Neuronal stem cell (in vitro differentiated cells): ENCODE measurements at regions not wholly inside any gene's neighbourhood (a gene's known extent, or its start where the extent isn't known, plus 50 kb on each side); places are given as distances from the start of the nearest gene placed in this dataset.

Source experiments
- DNase-seq: peaks from one replicate; pipeline ENCODE4 v3.0.0-alpha.2; 2013; ENCODE audit warnings: low spot score
- H2AFZ ChIP-seq: one replicate; pipeline ENCODE4 v1.6.1; 2013; ENCODE audit warnings: mild to moderate bottlenecking, low read length, inconsistent platforms
- H2AK5ac ChIP-seq: 2 replicates; pipeline ENCODE4 v1.6.1; 2013; ENCODE audit warnings: low read depth, mild to moderate bottlenecking, inconsistent platforms, low read length, moderate library complexity, mixed read lengths
- H2BK120ac ChIP-seq: 2 replicates; pipeline ENCODE4 v1.6.1; 2013; ENCODE audit warnings: low read depth, mild to moderate bottlenecking, inconsistent platforms, low read length, moderate library complexity, mixed read lengths
- H2BK12ac ChIP-seq: one replicate; pipeline ENCODE4 v1.6.1; 2013; ENCODE audit warnings: low read length, inconsistent platforms
- H2BK15ac ChIP-seq: 2 replicates; pipeline ENCODE4 v1.6.1; 2013; ENCODE audit warnings: mild to moderate bottlenecking, low read length, inconsistent platforms, mixed read lengths
- H2BK5ac ChIP-seq: one replicate; pipeline ENCODE4 v1.6.1; 2013; ENCODE audit warnings: inconsistent platforms, mild to moderate bottlenecking, low read length, moderate library complexity
- H3K14ac ChIP-seq: one replicate; pipeline ENCODE4 v1.6.1; 2013; ENCODE audit warnings: low read length, inconsistent platforms
- H3K18ac ChIP-seq: 2 replicates; pipeline ENCODE4 v1.6.1; 2013; ENCODE audit warnings: low read length, inconsistent platforms
- H3K23ac ChIP-seq: 2 replicates; pipeline ENCODE4 v1.6.1; 2013; ENCODE audit warnings: low read depth, mild to moderate bottlenecking, mixed read lengths, low read length, inconsistent platforms; ENCODE audit not compliant: poor library complexity
- H3K27ac ChIP-seq: replicated peaks from 3 replicates; pipeline ENCODE4 v1.5.1; 2013; ENCODE audit warnings: low read length, inconsistent platforms
- H3K27me3 ChIP-seq, 3 experiments: 2 replicates each; pipeline ENCODE4 v1.6.1; 2013; ENCODE audit warnings: low read length in 3 of 3, mild to moderate bottlenecking in 2 of 3, inconsistent platforms in 1 of 3, low read depth in 1 of 3, mixed read lengths in 1 of 3, moderate library complexity in 1 of 3; ENCODE audit not compliant: control insufficient read depth in 3 of 3, insufficient read depth in 3 of 3
- H3K36me3 ChIP-seq, 2 donors: replicated peaks in 1 of 2; 2 replicates each; pipeline ENCODE4 v1.6.1; 2013; ENCODE audit warnings: low read length in 2 of 2; ENCODE audit not compliant: control insufficient read depth in 2 of 2, insufficient read depth in 2 of 2
- H3K4ac ChIP-seq: 2 replicates; pipeline ENCODE4 v1.6.1; 2013; ENCODE audit warnings: inconsistent platforms, mild to moderate bottlenecking, low read length, moderate library complexity
- H3K4me1 ChIP-seq, 2 donors: 1 replicate in 1 of 2; 2 replicates in 1 of 2; pipeline ENCODE4 v1.6.1; 2013; ENCODE audit warnings: low read length in 2 of 2, low read depth in 1 of 2; ENCODE audit not compliant: control insufficient read depth in 2 of 2, insufficient read depth in 1 of 2
- H3K4me2 ChIP-seq: one replicate; pipeline ENCODE4 v1.6.1; 2013; ENCODE audit warnings: mild to moderate bottlenecking, low read length, inconsistent platforms; ENCODE audit not compliant: insufficient read depth, poor library complexity, severe bottlenecking
- H3K4me3 ChIP-seq, 2 donors: 2 replicates each; pipeline ENCODE4 v1.5.1; 2013; ENCODE audit warnings: low read length in 2 of 2, mild to moderate bottlenecking in 2 of 2, inconsistent platforms in 1 of 2, moderate library complexity in 1 of 2
- H3K79me1 ChIP-seq: one replicate; pipeline ENCODE4 v1.6.1; 2013; ENCODE audit warnings: low read depth, mild to moderate bottlenecking, inconsistent platforms, low read length, moderate library complexity
- H3K9ac ChIP-seq: one replicate; pipeline ENCODE4 v1.6.1; 2013; ENCODE audit warnings: mild to moderate bottlenecking, low read depth, low read length, inconsistent platforms; ENCODE audit not compliant: poor library complexity
- H3K9me3 ChIP-seq, 2 donors: replicated peaks in 1 of 2; 2 replicates each; pipeline versions ENCODE3 to v1.6.1; 2013; ENCODE audit warnings: low read length in 2 of 2, mild to moderate bottlenecking in 2 of 2, inconsistent platforms in 1 of 2, low read depth in 1 of 2, mixed read lengths in 1 of 2, moderate library complexity in 1 of 2; ENCODE audit not compliant: control insufficient read depth in 2 of 2, insufficient read depth in 1 of 2
- H4K8ac ChIP-seq: one replicate; pipeline ENCODE4 v1.6.1; 2013; ENCODE audit warnings: low read depth, mild to moderate bottlenecking, inconsistent platforms, low read length, moderate library complexity
- H4K91ac ChIP-seq: one replicate; pipeline ENCODE4 v1.6.1; 2013; ENCODE audit warnings: low read length, low read depth, mild to moderate bottlenecking, inconsistent platforms; ENCODE audit not compliant: poor library complexity
- WGBS, 2 donors: extraction: QIAGEN DNeasy Blood & Tissue Kit; methylation state at CpG; one replicate each; pipeline ENCODE4 v1.1.7; 2013; ENCODE audit warnings: missing lambda C conversion rate in 2 of 2, mixed read lengths in 1 of 2; ENCODE audit not compliant: insufficient read length in 2 of 2, insufficient replicate concordance in 1 of 2; ENCODE audit errors: extremely low coverage in 2 of 2; 5-methylcytosine and 5-hydroxymethylcytosine counted together

- no peaks in the 10 kb centered on the region for H3K36me3 ChIP-seq
- H3K9ac ChIP-seq, result no peak overlapping the region
- H3K79me1 ChIP-seq, result no peaks in the 10 kb centered on the region
- H3K4me2 ChIP-seq, result no peak overlapping the region
- no peak overlapping the region for H3K18ac ChIP-seq
- no peaks in the 10 kb centered on the region for H3K4me1 ChIP-seq
- no peak overlapping the region for H3K27ac ChIP-seq
- H2BK120ac ChIP-seq, result no peak overlapping the region
- no peaks in the 10 kb centered on the region for H3K27me3 ChIP-seq
- no peak overlapping the region for H3K14ac ChIP-seq
- no peak overlapping the region for H4K91ac ChIP-seq
- no CpG with 5 or more reads among the region's 2 CpGs for WGBS, 2 donors
- H2BK12ac ChIP-seq, result no peak overlapping the region
- H3K4me3 ChIP-seq, result no peak overlapping the region
- DNase-seq, result no peak
- no peak overlapping the region for H2AFZ ChIP-seq
- H3K23ac ChIP-seq, result no peak overlapping the region
- no peak overlapping the region for H2BK5ac ChIP-seq
- no peak overlapping the region for H2BK15ac ChIP-seq
- no peak overlapping the region for H3K4ac ChIP-seq
- no peaks in the 10 kb centered on the region for H3K9me3 ChIP-seq
- H4K8ac ChIP-seq, result no peak overlapping the region
- no peak overlapping the region for H2AK5ac ChIP-seq
These were observed 161.5 kb upstream of the CDKN2B start for GRCh38 chr9:22170556-22170955.

DNA sequence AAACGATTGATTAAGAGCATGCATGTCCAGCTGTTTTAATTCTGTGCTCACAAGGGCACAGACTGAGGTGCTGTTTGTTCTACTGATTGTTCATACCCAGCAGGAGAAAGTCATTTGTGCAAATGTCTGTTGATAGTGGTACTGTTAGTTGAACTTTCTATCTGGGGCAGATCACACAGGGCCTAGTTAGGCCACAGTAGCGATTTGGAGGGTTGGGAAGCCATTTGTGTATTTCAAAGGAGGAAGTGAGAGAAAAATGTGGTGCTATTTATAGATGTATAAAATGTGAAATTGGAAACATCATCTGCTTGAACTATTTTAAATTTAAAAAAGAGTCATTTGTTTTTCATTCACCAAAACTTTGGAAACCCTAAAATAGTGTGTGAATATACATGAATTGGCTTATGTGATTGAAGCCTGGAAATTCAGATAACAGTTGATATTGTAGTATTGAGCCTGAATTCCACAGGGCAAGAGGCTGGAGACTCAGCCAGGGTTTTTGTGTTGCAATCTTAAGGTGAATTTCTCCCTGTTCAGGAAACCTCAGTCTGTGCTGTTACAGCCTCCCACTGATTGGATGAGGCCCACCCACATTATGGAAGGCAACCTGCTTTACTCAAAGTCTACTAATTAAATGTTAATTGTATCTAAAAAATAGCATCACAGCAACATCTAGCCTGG is 162.0 kb upstream of the CDKN2B start:
- no peak overlapping the region for H3K9ac ChIP-seq
- H2BK15ac ChIP-seq, result no peak overlapping the region
- H3K27ac ChIP-seq, result no peak overlapping the region
- H3K4me1 ChIP-seq, result no peaks in the 10 kb centered on the region
- no peak overlapping the region for H3K18ac ChIP-seq
- no peaks in the 10 kb centered on the region for H3K36me3 ChIP-seq
- no peak overlapping the region for H2BK120ac ChIP-seq
- H3K79me1 ChIP-seq, result no peaks in the 10 kb centered on the region
- H2BK12ac ChIP-seq, result no peak overlapping the region
- no peak overlapping the region for H4K8ac ChIP-seq
- no peak overlapping the region for H2BK5ac ChIP-seq
- WGBS, 2 donors, result no CpG with 5 or more reads among the region's 2 CpGs
- H3K4me3 ChIP-seq, result no peak overlapping the region
- no peak overlapping the region for H2AFZ ChIP-seq
- H3K4me2 ChIP-seq, result no peak overlapping the region
- H4K91ac ChIP-seq, result no peak overlapping the region
- no peak for DNase-seq
- no peak overlapping the region for H3K14ac ChIP-seq
- H3K9me3 ChIP-seq, result no peaks in the 10 kb centered on the region
- no peak overlapping the region for H3K4ac ChIP-seq
- H3K23ac ChIP-seq, result no peak overlapping the region
- H2AK5ac ChIP-seq, result no peak overlapping the region
- H3K27me3 ChIP-seq, result no peaks in the 10 kb centered on the region

DNA sequence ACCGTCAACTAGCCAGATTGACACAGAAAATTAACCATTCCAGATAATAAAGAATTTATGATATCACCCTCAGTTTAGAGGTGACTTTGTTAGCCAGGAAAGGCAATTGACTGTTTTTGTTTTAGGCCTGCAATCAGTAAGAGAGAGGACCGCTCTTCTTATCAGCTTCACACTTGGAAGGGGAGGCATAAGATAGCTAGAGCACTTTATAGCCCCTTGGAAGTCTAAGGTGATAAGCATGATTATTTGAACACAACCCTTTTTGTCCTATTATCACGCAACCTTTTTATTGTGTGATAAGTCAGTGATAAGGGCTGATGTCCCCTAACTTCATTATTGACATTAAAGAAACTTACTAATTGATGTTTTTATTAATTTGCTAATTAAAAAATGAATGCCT is 162.6 kb upstream of the CDKN2B start:
- Histone ChIP-seq H3K4me1 (no peaks in the 10 kb centered on the region), H2AFZ (no peak overlapping the region), H3K9ac (no peak overlapping the region), H2BK120ac (no peak overlapping the region), H2BK15ac (no peak overlapping the region), H2BK12ac (no peak overlapping the region), H3K36me3 (no peaks in the 10 kb centered on the region), H3K18ac (no peak overlapping the region), H2AK5ac (no peak overlapping the region), H3K4ac (no peak overlapping the region), H3K4me3 (no peak overlapping the region), H3K79me1 (no peaks in the 10 kb centered on the region), H4K8ac (no peak overlapping the region), H3K14ac (no peak overlapping the region), H3K27me3 (no peaks in the 10 kb centered on the region), H3K4me2 (no peak overlapping the region), H2BK5ac (no peak overlapping the region), H3K23ac (no peak overlapping the region), H4K91ac (no peak overlapping the region), H3K27ac (no peak overlapping the region), H3K9me3 (peaks cover 0 to 2% of the 10 kb centered on the region in 2 donors)
- no CpG with 5 or more reads among the region's 3 CpGs for WGBS, 2 donors
- no peak for DNase-seq

DNA sequence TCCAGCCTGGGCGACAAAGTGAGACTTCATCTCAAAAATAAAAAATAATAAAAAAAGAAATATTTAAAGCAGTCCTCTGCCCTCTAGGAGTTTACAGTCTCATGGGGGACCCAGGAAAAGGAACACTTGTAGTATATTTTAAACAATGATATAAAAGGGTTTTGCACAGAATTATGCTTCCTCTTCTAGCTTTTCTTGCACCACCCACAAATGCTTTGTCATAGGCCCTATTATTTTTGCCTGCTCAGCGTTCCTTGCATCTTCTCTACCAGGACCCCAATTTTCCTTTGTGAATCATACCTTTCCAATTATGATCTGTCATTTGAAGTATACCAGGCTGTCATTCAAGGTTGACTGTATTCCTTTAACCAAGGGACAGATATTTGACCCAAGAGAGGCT is 164.8 kb upstream of the CDKN2B start:
- DNase-seq, result no peak
- Histone ChIP-seq H3K23ac (no peak overlapping the region), H3K14ac (no peak overlapping the region), H2BK15ac (no peak overlapping the region), H3K4ac (no peak overlapping the region), H2AFZ (no peak overlapping the region), H4K91ac (no peak overlapping the region), H2AK5ac (no peak overlapping the region), H3K27me3 (no peaks in the 10 kb centered on the region), H2BK120ac (no peak overlapping the region), H4K8ac (no peak overlapping the region), H2BK5ac (no peak overlapping the region), H3K18ac (no peak overlapping the region), H3K4me2 (no peak overlapping the region), H2BK12ac (no peak overlapping the region), H3K4me3 (no peak overlapping the region), H3K9me3 (peaks cover 0 to 2% of the 10 kb centered on the region in 2 donors), H3K79me1 (no peaks in the 10 kb centered on the region), H3K4me1 (no peaks in the 10 kb centered on the region), H3K27ac (no peak overlapping the region), H3K9ac (no peak overlapping the region), H3K36me3 (no peaks in the 10 kb centered on the region)
- WGBS, 2 donors, result no CpG with 5 or more reads among the region's 2 CpGs
